ENCODE measurements at regions not wholly inside any gene's neighbourhood (a gene's known extent, or its start where the extent isn't known, plus 50 kb on each side); places are given as distances from the start of the nearest gene placed in this dataset.

- H3K4me3 ChIP-seq (ENCODE audit: low read depth, low read length), result no peak overlapping the region
- TF ChIP-seq CTCF (IDR thresholded peaks at IDR 0.05; ENCODE audit: insufficient read depth, low read length), result no peak
- DNase-seq (ENCODE audit: low read depth), result no peak
Measured at GRCh38 chr6:16857969-16858592, 96.8 kb upstream of the ATXN1 start.

- no peak overlapping the region for H3K4me3 ChIP-seq (ENCODE audit: low read depth, low read length)
- TF ChIP-seq CTCF (IDR thresholded peaks at IDR 0.05; ENCODE audit: insufficient read depth, low read length), result no peak
- DNase-seq (ENCODE audit: low read depth), result no peak
Measured at GRCh38 chr6:16855460-16855859, 94.2 kb upstream of the ATXN1 start.

GRCh38 chr6:16854986-16855385, 93.7 kb upstream of the ATXN1 start:
- H3K4me3 ChIP-seq (ENCODE audit: low read depth, low read length), result no peak overlapping the region
- no peak for DNase-seq (ENCODE audit: low read depth)
- no peak for TF ChIP-seq CTCF (IDR thresholded peaks at IDR 0.05; ENCODE audit: insufficient read depth, low read length)

GRCh38 chr6:16852671-16853070, 91.4 kb upstream of the ATXN1 start:
- DNase-seq (ENCODE audit: low read depth), result no peak
- no peak overlapping the region for H3K4me3 ChIP-seq (ENCODE audit: low read depth, low read length)
- no peak for TF ChIP-seq CTCF (IDR thresholded peaks at IDR 0.05; ENCODE audit: insufficient read depth, low read length)

- H3K4me3 ChIP-seq (ENCODE audit: low read depth, low read length), result no peak overlapping the region
- peak; percentile 30 for DNase-seq (ENCODE audit: low read depth)
- no peak for TF ChIP-seq CTCF (IDR thresholded peaks at IDR 0.05; ENCODE audit: insufficient read depth, low read length)
Measured at GRCh38 chr6:16851758-16852157, 90.5 kb upstream of the ATXN1 start.

GRCh38 chr6:16851044-16851540, 89.8 kb upstream of the ATXN1 start:
- no peak for TF ChIP-seq CTCF (IDR thresholded peaks at IDR 0.05; ENCODE audit: insufficient read depth, low read length)
- no peak overlapping the region for H3K4me3 ChIP-seq (ENCODE audit: low read depth, low read length)
- DNase-seq (ENCODE audit: low read depth), result no peak

- DNase-seq (ENCODE audit: low read depth), result no peak
- no peak for TF ChIP-seq CTCF (IDR thresholded peaks at IDR 0.05; ENCODE audit: insufficient read depth, low read length)
- no peak overlapping the region for H3K4me3 ChIP-seq (ENCODE audit: low read depth, low read length)
Measured at GRCh38 chr6:16850681-16851026, 89.4 kb upstream of the ATXN1 start.
